ENCODE measurements at regions not wholly inside any gene's neighbourhood (a gene's known extent, or its start where the extent isn't known, plus 50 kb on each side); places are given as distances from the start of the nearest gene placed in this dataset.

- no peak for TF ChIP-seq POLR2A (IDR thresholded peaks at IDR 0.05; ENCODE audit: low read length)
- no peak for TF ChIP-seq GATA1 (IDR thresholded peaks at IDR 0.05; ENCODE audit: low read depth, low read length)
Measured at GRCh38 chr6:17011985-17012384, 89.9 kb upstream of the STMND1 start.

Measured in erythroblast (primary cell).